GM21515 (cell line): ENCODE measurements at regions not wholly inside any gene's neighbourhood (a gene's known extent, or its start where the extent isn't known, plus 50 kb on each side); places are given as distances from the start of the nearest gene placed in this dataset.

Source experiments
- ATAC-seq: cut with Tn5 transposase; IDR thresholded peaks from one replicate; pipeline ENCODE4 v1.9.1; 2021; ENCODE audit not compliant: unreplicated experiment

DNA sequence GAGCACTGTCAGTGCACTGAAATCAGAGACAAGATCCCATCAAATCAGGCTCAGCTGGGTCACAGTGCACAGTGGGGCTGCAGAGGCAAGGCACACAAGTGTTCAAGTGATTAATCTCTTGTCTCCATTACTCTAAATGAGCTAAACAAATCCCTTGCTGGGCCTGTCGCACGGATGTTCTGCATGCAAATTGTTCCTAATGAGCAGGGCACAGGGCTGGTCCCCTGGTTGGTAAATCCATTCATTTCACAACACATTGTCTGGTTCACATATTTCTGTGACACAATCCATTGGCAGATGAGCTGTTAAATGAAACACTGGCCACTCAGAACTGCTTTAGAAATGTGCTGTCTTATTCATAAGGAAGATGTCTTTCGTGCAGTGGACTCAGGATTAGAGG lies 167.9 kb upstream of the BRINP1 start:
- no peak for ATAC-seq

GRCh38 chr9:119533504-119533903 lies 164.3 kb upstream of the BRINP1 start:
- ATAC-seq, result no peak

GRCh38 chr9:119526698-119527097 lies 157.5 kb upstream of the BRINP1 start:
- ATAC-seq, result no peak

GRCh38 chr9:119523508-119523907 lies 154.3 kb upstream of the BRINP1 start:
- ATAC-seq, result no peak

DNA sequence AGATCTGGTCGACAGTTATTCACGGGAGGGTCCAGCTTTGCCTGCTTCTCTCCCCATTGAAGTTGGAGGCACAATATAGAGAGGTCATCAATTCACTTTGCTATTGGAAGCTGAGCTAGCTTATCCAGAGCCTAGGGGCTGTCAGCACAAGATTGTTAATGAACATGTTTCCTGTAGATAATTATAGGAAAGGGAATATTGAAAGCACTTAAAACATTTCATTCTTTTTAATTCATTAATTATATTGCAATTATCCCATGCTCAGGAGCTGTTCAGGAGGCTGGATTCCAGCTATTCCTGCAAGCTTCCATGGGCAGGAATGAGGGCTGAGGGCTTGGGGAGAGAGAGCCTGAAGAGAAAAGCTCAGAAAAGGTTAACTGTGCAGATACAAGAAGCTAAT lies 153.1 kb upstream of the BRINP1 start:
- no peak for ATAC-seq

GRCh38 chr9:119509291-119509905 lies 140.2 kb upstream of the BRINP1 start:
- no peak for ATAC-seq

- no peak for ATAC-seq
Observed at GRCh38 chr9:119501374-119501773, 132.1 kb upstream of the BRINP1 start.

DNA sequence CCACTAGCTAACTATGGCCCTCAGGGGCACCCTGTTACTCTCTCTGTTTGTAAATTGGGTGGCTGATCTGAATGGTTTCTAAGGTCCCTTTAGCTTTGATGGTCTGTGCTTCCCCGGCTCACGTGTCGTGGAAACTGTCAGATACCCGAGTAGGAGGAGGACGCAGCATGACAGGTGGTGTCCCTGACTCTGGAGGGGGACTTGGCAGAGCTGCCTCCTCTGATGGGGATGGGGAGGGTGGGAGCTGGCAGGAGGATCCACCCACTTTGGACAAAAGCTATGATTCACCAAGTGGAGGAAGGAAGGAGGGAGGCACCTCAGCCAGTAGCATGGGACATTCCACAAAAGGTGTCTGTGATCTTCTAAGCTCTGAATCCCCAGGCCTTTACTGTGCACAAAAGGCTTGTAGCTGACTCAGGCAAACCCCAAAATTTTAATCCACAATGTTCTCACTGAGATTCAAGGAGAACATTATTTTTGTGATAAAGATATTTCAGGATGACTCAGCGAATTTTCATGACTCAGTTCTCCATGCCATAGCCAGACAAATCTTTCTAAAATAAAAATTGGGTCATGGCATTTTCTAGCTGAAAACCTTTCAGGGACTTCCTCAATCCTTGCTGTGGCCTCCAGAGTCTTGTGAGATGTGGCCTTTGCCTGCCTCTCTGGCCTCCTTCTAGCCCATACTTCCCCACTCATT lies 131.0 kb upstream of the BRINP1 start:
- no peak for ATAC-seq

DNA sequence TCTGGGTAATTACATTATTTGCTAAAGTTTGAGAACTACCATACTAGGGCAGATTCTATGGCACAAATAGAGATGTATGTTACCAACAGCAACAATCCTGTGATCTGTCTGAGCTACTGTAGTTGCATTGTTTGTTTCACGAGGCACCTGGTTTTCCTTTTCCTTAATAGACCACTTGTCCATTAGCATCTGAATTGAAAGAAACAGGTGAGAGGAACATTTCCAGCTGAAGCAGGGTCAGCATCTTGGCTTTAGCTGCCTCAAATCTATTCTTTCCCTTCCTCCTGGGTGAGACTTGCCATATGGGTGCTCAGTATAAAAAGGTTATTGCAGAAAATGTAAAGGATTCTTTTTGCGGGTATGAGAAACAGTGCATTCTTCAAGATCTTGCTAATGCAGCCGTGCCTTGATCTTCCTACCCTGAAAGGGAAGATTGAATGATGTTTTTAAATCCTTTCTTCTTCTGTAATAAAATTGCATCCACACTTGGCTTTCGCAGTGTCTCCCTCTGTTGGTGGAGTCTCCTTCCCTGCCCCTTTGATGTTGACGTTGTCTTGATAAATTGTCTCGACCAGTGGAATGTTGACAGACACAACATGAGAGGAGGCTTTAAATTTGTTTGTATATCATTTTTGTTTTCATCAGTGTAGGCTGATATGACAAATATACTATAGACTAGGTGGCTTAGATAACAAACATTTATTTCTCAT lies 118.0 kb upstream of the BRINP1 start:
- ATAC-seq, result no peak

- ATAC-seq, result no peak
Observed at GRCh38 chr9:119483153-119483552, 113.9 kb upstream of the BRINP1 start.

DNA sequence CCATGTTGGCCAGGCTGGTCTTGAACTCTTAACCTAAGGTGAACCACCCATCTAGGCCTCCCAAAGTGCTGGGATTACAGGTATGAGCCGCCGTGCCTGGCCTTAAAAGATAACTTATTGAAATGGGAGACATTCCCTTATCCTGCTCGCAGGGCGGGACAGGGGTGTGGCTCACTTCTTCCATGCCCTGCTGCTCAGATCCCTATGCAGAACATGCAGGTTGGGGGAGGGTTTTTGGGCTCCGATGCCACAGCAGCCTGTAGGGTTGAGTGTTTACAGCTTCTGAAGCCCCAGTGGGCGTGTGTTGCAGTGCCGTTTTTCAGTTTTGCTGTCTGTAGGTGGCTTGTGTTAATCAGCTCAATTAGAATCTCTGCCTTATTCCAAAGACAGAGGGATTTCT lies 108.0 kb upstream of the BRINP1 start:
- no peak for ATAC-seq

- no peak for ATAC-seq
Observed at GRCh38 chr9:119458068-119458467, 88.8 kb upstream of the BRINP1 start.

DNA sequence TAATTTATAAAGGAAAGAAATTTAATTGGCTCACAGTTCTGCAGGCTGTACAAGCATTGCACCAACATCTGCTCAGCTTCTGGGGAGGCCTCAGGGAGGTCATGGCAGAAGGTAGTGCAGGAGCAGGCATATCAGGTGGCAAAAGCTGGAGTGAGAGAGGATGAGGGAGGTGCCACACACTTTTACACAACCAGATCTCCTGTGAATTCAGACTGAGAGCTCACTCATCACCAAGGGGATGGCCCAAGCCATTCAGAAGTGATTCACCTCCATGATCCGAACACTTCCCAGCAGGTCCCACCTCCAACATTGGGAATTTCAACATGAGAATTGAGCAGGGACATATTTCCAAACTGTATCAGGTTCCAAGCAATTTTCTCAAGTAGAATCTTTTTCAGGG lies 84.7 kb upstream of the BRINP1 start:
- ATAC-seq, result no peak

DNA sequence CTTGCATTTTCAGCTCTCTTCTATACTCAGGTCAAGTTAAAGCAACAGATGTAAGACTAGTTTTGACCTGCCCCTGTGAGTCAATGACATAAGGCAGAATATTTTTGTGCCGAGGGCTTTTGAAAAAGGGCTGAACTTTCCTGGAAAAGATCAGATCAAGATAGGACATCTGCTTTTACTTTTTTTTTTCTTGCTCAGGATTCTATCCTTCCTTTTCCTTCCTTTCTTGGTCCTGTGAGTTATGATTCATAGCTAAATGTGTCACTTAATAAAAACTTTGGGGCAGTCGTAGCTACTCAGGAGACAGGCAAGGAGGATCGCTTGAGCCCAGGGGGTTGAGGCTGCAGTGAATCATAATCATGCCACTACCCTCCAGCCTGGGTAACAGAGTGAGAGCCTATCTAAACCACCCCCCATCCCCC lies 84.3 kb upstream of the BRINP1 start:
- ATAC-seq, result no peak

DNA sequence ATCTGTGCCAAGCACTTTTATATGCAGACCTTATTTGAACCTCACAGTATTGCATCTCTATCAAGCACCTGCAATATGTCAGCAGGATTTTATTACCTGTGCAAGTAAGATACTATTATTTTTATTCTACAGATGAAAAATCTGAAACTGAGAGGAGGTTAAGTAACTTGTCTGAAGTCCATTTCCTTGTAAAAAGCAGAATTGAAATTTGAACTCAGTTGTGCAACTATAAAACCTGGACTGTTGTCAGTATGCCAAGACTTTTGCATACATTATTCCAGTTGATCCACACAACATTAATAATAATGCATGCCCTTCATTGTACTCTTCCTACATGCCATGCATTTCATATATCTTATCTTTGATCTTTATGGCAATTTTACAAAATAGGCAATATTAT lies 82.2 kb upstream of the BRINP1 start:
- no peak for ATAC-seq

GRCh38 chr9:119443179-119443578 lies 73.9 kb upstream of the BRINP1 start:
- ATAC-seq, result no peak

DNA sequence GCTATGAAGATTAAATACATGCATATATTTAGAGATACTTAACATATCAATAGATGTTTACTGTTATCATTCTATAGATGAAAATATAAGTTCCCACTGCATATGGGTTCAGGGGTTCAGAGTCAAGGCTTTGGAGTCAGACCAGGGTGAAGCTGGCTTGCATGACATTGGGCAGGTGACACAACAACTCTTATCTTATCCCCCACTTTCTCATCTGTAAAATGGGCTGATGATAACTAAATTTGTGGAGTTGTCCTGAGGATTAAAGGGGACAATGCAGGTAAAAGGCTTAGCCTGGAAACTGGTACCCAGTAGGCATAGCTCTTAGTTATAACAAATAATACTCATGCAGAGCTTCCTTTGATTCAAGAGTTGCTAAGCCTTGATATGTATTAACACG lies 72.6 kb upstream of the BRINP1 start:
- no peak for ATAC-seq

- no peak for ATAC-seq
Observed at GRCh38 chr9:119441338-119441737, 72.1 kb upstream of the BRINP1 start.

DNA sequence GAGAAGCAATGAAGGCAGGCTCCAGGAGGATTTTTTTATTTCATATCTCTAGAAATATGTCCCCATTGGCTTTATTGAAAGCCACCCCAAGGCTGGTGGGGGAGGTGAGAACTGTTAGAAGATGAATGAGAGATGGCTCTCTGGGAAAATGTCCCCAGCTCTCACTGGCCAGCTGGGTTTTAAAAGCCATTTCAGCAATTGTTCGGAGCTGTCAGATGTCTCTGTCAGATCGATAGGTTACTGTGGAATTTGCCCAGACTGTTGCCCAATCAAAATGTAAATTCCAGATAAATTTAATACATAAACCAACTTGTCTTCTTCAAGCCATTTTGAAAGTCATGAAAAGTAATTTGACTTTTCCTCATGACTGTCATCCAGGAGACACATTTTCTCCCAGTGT lies 67.0 kb upstream of the BRINP1 start:
- ATAC-seq, result no peak

DNA sequence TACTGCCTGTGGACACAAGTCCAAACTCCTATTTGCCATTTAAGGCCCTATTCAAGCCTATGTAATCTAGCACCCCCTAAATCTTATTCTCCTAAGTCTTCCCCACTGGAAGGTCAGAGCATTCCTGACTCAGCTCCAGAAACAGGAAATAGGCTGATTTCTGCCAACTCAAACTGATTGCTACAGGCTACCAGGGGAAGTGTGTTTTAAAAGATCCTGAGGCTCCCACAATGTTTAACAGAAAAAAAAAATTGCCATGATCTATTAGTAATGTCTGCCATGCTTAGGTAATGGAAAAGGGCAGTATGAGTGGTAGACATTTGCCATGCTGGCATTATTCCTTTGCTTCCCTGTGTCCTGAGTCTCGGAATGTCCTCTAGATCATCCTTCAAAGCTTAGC lies 65.8 kb upstream of the BRINP1 start:
- ATAC-seq, result no peak

- ATAC-seq, result no peak
Observed at GRCh38 chr9:119432428-119432827, 63.2 kb upstream of the BRINP1 start.

DNA sequence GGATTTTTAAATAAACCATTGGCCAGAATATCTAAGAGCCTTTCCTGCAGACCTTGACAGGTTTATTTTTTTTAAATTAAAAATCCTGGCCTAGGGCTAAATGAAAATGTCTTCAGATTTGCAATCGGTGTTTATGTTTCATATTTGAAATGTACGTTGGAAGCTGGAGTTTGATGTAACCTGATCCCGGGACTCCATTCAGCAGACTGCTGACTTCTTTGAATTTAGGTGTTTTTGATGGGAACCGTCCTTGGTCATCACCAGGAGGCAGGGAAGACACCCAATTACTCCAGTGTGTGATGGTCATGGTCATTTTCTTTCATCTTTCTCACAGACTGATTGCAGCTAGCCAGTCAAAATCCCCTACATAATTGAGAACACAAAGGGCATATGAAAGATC lies 60.1 kb upstream of the BRINP1 start:
- ATAC-seq, result no peak
